Islet precursor cell (in vitro differentiated cells): ENCODE measurements at regions not wholly inside any gene's neighbourhood (a gene's known extent, or its start where the extent isn't known, plus 50 kb on each side); places are given as distances from the start of the nearest gene placed in this dataset.

ENCODE experiments used
- DNase-seq: peaks from one replicate; pipeline ENCODE4 v3.0.0-alpha.2; 2018

GRCh38 chr1:79599257-79599656 lies 592.7 kb upstream of the ADGRL4 start:
- DNase-seq = no peak

DNA sequence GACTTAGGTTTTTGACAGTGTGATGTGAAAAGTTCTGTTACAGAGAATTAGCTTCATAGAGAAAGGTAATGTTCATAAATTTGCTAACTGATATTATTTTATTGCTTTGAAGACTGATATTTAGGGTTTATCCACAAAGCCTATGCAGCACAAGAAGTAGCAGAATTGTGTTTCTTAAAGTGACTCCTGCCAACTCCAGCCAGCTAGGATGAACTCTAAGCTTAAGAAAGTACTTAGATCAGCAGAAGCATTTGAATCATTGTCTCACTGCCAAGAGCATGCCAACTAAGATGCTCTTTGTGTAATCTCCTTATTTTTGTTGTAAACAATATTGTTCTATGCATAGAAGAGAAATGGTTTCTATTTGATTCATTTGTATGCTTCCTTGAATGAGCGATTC lies 589.4 kb upstream of the ADGRL4 start:
- no peak for DNase-seq

- DNase-seq = no peak
Observed at GRCh38 chr1:79594121-79594698, 587.7 kb upstream of the ADGRL4 start.

GRCh38 chr1:79592707-79593106 lies 586.2 kb upstream of the ADGRL4 start:
- DNase-seq = no peak

- DNase-seq = no peak
Observed at GRCh38 chr1:79588719-79589118, 582.2 kb upstream of the ADGRL4 start.

DNA sequence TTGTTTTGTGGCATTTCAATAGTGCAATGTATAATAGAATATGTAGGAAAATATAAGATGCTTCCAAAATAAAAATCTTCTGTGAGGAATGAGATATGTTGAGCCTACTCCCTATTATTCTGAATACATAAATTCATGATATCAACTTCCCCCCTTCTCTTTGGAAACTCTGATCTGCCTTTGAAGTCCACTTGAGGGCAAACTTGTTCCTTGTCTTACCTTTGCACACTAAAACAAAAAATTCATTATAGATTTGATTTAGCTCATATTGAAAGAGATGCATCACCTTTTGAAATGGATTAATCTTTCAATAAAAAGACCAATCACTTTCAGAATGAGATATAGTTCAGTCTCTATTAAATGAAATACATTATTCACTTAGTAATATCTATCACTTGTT lies 580.7 kb upstream of the ADGRL4 start:
- DNase-seq = no peak

DNA sequence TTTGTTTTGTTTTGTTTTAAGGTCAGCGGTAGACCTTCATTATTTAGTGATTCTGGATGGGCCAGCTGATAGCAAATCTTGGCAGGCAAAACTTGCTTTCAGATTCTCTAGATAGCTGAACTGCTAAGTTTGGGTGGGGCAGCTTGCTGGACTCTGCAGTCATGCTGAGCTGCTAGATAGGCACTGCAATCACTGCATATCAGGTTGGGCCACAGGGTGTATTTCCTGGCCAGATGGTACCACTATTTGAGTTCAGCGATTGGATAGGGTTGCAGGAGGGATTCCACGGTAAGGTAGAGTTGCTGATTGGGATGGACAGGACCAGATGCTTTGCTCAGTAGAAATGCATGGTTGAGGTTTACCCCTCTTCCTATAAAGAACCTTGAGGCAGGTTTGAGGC lies 579.3 kb upstream of the ADGRL4 start:
- DNase-seq = no peak

GRCh38 chr1:79575424-79575823 lies 568.9 kb upstream of the ADGRL4 start:
- DNase-seq = no peak

DNA sequence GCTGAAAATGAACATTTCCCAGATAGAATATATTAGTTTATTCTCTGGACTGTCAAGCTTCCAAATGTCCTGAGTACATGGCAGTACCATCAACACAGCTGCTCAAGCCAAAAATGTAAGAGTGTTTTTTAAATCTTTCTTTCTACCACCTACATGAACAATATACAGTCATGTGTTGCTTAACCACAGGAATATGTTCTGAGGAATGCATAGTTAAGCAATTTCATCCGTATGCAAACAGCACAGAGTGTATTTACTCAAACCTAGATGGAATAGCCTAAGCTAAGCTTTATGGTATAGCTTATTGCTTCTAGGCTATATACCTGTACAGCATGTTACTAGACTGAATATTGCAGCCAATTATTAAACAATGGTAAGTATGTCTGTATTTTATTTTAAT lies 561.9 kb upstream of the ADGRL4 start:
- no peak for DNase-seq

GRCh38 chr1:79561521-79561978 lies 555.0 kb upstream of the ADGRL4 start:
- no peak for DNase-seq

GRCh38 chr1:79556189-79556588 lies 549.7 kb upstream of the ADGRL4 start:
- no peak for DNase-seq

GRCh38 chr1:79554688-79555087 lies 548.2 kb upstream of the ADGRL4 start:
- DNase-seq = no peak

GRCh38 chr1:79551321-79551720 lies 544.8 kb upstream of the ADGRL4 start:
- no peak for DNase-seq

DNA sequence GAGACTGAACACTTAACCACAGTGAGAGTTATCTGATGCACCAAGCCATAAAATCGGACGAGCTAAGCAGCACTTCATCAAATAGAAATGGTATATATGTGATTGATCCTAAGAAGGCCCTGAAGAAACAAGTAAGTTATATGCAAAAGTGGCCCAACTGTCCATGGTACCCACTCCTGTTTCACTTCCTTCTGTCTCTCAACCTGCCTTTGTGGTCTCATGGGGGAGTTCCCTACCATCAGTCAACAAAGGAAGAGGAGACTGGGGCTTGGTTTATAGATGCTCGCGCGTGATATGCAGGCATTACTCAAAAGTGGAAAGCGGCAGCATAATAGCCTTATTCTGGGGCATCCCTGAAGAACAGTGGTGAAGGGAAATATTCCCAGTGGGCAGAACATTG lies 543.9 kb upstream of the ADGRL4 start:
- DNase-seq = no peak

DNA sequence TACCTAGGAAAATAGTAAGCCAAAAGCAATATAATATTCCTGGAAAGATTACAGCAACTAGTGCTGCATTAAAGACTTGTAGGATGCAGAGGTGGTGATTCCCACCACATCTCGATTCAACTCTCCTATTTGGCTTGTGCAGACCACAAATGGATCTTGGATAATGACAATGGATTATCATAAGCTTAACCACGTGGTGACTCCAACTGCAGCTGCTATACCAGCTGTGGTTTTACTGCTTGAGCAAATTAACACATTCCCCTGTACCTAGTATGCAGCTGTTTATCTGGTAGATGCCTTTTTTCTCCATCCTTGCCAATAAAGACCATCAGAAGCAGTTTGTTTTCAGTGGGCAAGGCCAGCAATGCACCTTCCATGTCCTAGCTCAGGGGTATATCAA lies 542.7 kb upstream of the ADGRL4 start:
- no peak for DNase-seq

GRCh38 chr1:79547514-79547913 lies 541.0 kb upstream of the ADGRL4 start:
- DNase-seq = no peak

DNA sequence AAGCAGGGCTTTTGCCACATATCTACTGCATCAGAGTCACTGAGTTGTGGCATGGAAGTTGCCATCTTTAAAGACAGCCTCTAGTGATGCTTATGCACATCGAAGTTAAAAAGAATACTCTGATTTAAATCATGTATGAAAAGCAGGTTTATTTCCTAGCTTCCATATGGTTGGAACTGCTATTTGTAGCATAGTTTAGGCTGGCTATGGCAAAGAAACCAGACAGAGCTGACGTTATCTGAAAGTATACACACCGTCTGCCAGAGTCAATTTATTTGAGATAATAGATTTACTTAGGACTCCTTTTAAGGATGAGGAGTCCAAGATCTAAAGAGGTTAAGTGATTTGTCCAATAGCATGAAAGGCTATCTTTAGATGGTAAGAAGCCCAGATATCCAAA lies 536.9 kb upstream of the ADGRL4 start:
- DNase-seq = no peak

GRCh38 chr1:79539001-79539400 lies 532.5 kb upstream of the ADGRL4 start:
- no peak for DNase-seq

DNA sequence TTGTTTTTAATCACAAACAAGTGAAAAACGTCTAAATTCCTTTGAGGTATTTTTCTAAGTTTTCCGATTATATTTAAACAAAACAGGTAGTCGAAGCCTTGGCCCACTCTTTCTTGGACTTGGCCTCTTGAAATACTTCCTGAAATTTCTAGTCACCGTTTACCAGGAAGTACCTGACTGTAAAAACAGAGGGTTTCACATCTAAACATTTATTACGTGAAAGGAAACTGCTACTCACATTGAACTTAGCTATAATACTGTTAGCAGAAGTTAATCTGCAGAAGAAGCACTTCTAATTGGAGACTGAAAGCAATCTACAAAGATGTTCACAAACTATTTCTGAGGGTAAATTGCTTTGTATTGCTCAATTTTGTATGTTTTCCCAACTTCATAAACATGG lies 526.0 kb upstream of the ADGRL4 start:
- DNase-seq = no peak

DNA sequence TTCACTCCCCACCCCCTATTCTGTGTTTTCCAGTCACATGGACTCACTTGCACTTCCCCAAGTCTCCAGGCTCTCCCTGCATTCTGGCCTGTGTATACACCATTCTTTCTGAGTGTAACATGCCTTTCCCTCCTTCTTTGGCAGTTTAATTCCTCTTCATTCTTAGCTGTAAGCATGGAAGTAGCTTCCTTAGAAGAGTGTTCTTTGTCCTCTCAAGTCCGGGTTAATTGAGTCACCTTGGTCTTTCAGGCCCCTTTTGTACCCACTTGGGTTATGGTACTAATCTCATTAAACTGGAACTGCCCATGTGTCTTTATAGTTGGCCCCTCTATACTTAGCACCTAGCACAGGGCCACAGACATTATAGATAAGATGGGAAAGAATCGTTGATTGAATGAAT lies 525.3 kb upstream of the ADGRL4 start:
- DNase-seq = no peak

GRCh38 chr1:79530476-79530875 lies 523.9 kb upstream of the ADGRL4 start:
- DNase-seq = no peak

- no peak for DNase-seq
Observed at GRCh38 chr1:79530055-79530454, 523.5 kb upstream of the ADGRL4 start.

GRCh38 chr1:79524126-79524525 lies 517.6 kb upstream of the ADGRL4 start:
- no peak for DNase-seq

- no peak for DNase-seq
Observed at GRCh38 chr1:79519084-79519760, 512.7 kb upstream of the ADGRL4 start.
